HG02623 (cell line): ENCODE measurements at regions not wholly inside any gene's neighbourhood (a gene's known extent, or its start where the extent isn't known, plus 50 kb on each side); places are given as distances from the start of the nearest gene placed in this dataset.

Experiments
- ATAC-seq: cut with Tn5 transposase; IDR thresholded peaks from one replicate; pipeline ENCODE4 v1.9.1; 2021; ENCODE audit warnings: moderate library complexity; ENCODE audit not compliant: unreplicated experiment

- no peak for ATAC-seq
Observed at GRCh38 chr10:60728056-60728455, 50.2 kb upstream of the CDK1 start.

- no peak for ATAC-seq
Observed at GRCh38 chr10:60726257-60726656, 52.0 kb upstream of the CDK1 start.

- no peak for ATAC-seq
Observed at GRCh38 chr10:60722623-60723022, 55.7 kb upstream of the CDK1 start.

DNA sequence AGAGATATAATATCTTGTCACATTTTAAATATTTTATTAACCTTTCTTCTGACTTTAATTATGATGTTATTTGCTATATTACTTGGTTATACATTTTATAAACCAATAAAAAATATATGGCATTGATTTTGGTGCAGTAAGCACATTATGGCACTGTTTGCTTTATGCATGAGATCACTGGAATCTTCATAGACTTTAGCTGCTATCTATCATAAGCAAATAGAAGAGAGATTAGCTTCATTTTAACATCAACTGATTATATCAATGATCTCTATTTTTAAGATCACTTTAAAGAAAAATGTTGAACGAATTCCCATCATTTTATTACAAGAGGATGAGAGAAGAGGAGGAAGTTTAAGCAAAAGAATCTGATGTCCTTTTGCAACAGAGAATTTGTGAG lies 58.6 kb upstream of the CDK1 start:
- no peak for ATAC-seq

DNA sequence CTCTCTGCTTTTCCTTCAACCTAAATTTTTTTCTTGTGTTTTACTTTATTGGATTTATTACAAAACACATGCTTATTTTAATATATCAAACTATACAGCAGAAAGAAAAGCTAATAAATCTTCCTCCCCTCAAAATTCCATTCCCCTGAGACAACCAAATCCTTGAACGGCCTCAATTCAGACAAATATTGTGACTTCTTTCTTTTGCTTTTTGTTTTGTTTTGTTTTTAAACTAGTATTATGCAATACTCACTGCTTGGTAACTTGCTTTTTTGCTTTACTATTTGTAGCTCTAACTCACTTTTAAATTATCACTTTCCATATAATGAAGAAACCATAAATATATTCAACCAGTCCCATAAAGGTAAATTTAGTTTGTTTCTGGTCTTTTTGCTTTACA lies 59.4 kb upstream of the CDK1 start:
- no peak for ATAC-seq

- ATAC-seq = no peak
Observed at GRCh38 chr10:60717852-60718251, 60.4 kb upstream of the CDK1 start.

- no peak for ATAC-seq
Observed at GRCh38 chr10:60714233-60714632, 64.0 kb upstream of the CDK1 start.

GRCh38 chr10:60711496-60711895 lies 66.8 kb upstream of the CDK1 start:
- no peak for ATAC-seq

DNA sequence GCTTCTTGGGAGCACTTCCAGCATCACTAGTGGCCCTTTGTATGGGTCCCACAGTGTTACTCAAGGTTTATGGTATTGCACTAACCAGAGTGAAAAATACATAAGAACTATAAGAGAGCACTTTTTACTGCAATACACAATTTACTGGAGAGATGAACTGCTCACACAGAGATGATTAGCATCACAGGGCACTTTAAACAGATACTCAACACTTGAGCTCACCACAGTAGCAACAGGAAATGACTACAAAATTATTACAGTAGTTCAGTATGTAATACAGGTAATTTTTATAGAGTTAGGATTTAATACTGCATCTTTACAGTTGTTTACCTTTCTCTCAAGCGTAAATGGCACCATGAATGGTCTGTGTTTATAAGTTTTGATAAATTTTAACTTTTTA lies 68.2 kb upstream of the CDK1 start:
- ATAC-seq = no peak

DNA sequence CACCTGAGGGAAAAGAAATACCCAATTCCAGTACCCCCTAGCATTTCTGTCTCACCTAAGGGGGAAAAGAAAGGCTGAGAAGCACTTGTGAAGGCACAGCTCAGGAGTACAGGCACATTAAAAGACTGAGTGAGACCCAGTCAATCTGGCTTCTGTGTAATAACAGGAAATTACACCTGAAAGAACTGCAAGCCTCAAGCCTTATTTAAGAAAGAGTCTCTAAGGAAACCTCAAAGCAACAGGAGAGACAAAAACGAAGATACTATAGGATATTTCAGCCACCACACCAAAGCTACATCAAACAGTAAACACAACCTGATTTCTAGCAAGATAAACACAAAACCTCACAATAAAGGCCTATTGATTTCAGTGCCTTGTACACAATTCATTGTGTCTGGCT lies 69.6 kb upstream of the CDK1 start:
- ATAC-seq = no peak

DNA sequence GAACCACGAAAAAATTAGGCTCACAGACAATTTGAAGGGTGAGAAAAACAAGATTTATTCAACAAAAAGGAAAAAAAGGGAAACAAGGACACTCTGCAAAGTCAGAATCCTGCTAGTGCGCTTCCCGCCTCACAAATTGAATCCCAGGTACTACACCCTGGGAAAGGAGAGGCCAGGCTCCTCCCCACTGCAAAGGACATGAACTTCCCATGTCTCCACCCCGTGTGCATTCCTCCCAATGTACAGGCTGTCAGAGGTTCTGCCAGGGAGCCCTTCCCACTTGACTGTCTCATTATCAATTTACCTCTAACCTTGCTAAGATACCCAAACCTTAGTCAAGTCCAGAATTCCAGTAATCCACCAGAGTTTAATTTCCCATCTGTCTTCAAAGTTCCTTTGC lies 70.4 kb upstream of the CDK1 start:
- ATAC-seq = no peak

- ATAC-seq = no peak
Observed at GRCh38 chr10:60706146-60706545, 72.1 kb upstream of the CDK1 start.

- no peak for ATAC-seq
Observed at GRCh38 chr10:60705376-60705775, 72.9 kb upstream of the CDK1 start.

- ATAC-seq = no peak
Observed at GRCh38 chr10:60704471-60704870, 73.8 kb upstream of the CDK1 start.

- ATAC-seq = no peak
Observed at GRCh38 chr10:60703266-60704041, 74.8 kb upstream of the CDK1 start.

DNA sequence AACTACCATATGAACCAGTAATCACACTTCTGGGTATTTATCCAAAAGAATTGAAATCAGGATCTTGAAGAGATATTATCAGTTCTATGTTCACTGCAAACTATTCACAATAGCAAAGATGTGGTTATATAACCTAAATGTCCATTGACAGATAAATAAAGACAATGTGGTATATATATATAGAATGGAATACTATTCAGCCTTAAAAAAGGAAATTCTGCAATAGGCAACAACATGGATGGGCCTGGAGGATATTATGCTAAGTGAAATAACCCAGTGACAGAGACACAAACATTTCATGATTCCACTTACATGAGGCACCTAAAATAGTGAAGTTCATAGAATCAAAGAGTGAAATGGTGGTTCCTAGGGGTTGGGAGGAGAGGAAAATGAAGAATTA lies 90.6 kb upstream of the CDK1 start:
- no peak for ATAC-seq

DNA sequence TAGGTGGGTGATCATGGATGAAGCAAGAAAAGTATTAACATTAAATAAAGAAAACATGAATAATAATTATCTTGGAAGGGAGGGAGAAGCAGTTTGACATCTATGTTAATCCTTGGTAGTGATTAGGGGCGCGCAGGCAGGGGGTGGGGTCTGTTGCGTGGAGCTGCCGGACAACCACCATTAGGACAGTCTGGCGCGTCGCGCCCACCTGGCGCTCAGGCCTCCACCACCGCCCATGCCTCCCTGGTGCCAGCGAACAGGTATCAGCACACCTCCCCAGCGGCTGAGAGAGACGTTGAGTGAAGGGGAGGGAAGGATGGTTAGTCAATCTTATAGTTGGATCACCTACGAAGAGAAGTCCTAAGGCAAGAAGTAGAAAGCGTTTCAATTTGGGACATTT lies 94.2 kb upstream of the CDK1 start:
- ATAC-seq = no peak

DNA sequence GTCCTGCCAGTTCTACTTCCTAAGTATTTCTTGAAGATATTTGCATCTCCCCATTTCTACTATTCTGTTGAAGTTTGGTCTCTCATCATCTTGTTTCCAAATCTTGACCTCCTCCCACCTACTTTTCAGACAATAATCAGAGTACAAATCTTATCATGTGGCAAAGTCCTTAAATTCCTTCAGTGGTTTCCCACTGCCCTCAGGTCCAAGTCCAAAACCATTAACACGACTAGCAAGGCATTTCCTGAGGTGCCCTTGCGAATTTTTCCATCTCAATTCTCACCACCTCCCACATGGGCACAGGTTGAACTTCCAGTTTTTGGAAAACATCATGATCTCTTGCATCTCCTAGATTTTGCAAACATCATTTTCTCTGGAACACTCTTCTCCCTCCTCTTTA lies 97.2 kb upstream of the CDK1 start:
- no peak for ATAC-seq

DNA sequence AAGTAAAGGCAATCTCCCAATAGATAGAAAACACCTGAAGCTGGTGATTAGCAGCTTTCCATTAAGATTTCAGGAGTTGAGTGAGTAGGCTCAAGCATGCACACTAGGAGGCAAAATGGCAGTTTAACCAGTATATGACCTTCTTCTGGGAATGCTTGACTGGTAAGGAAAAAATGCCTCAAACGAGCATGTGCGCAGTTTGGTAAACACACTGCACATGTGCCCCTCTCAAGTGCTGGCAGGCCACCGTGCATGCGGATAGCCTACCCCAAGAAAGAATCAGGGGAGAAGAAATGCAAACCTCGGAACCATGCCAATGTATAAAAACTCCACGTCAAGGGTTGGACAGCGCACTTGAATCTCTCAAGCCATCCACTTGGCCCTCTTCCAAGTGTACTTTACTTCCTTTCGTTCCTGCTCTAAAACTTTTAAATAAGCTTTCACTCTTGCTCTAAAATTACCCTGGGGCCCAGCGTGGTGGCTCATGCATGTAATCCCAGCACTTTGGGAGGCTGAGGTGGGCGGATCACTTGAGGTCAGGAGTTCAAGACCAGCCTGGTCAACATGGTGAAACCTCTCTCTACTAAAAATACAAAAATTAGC lies 98.8 kb upstream of the CDK1 start:
- no peak for ATAC-seq

DNA sequence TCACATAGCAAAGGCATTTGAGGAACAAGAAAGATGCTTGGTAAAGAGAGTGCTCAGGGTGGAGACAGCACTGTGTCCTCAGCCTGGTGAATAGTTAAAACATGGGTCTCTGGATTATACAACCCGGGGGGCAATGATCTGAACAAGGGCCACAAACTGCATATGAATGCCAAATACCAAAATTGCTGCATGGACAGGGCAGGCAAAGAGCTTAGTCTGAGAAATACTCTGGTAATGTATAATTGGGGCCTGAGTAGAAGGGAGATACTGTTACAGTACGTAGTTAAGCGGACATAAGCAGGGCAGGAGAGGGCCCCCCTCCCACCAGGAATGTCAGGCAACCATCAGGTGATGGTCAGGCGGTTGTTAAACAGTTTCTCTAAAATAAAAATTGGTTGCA lies 99.3 kb upstream of the CDK1 start:
- no peak for ATAC-seq

- no peak for ATAC-seq
Observed at GRCh38 chr10:60677531-60678129, 100.6 kb upstream of the CDK1 start.

DNA sequence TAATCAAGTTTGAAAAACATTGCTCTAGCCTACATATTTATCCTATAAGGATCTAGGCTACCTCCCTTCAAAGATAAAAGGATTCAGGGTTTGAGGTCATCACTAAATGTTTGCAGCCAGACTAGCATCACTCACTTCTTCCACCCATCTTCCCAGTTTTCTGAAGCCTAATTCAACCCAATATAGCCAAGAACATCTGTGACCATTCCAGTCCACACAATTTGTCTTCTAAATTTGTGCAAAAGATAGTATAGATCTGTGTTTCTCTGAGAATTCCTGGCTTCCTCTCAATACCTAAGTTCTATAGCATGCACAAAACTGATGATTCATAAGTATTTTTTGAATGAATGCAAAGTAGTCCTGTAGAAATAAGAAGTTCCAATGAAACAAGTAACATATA lies 103.0 kb upstream of the CDK1 start:
- no peak for ATAC-seq

DNA sequence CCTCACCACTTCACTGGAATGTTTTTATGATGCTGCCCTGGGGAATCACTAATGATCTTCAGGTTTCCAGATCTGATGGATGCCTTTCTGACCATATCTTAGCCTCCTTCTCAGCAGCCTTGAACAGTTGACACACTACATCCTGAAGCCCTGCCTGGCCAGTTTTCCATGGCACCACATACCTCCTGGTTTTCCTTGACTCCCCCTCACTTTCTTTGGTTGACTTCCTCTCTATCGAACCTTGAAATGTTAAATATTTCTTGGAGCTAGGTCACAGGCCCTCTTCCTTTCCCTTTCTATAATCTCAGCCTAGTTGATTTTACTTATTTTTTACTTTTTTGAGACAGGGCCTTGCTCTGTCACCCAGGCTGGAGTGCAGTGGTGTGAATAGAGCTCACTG lies 108.8 kb upstream of the CDK1 start:
- ATAC-seq = no peak
